Liver (tissue), 3 donors: ENCODE measurements at regions not wholly inside any gene's neighbourhood (a gene's known extent, or its start where the extent isn't known, plus 50 kb on each side); places are given as distances from the start of the nearest gene placed in this dataset.

Source experiments
- EGR1 ChIP-seq, 2 donors: IDR thresholded peaks; 2 replicates each; pipeline ENCODE4 v1.6.1; 2016 to 2018; ENCODE audit warnings: antibody characterized with exemption in 2 of 2, low read depth in 2 of 2
- TF ChIP-seq, protein P1 (sequence below): fragments of 150-350 bp; IDR thresholded peaks from 2 replicates; pipeline ENCODE4 v1.5.1; 2017; ENCODE audit warnings: improper control_type of control experiment, low read depth, low read length; ENCODE audit not compliant: missing input control
- donor health status: healthy.
- donor health status: healthy.

- TF ChIP-seq, protein P1, sequence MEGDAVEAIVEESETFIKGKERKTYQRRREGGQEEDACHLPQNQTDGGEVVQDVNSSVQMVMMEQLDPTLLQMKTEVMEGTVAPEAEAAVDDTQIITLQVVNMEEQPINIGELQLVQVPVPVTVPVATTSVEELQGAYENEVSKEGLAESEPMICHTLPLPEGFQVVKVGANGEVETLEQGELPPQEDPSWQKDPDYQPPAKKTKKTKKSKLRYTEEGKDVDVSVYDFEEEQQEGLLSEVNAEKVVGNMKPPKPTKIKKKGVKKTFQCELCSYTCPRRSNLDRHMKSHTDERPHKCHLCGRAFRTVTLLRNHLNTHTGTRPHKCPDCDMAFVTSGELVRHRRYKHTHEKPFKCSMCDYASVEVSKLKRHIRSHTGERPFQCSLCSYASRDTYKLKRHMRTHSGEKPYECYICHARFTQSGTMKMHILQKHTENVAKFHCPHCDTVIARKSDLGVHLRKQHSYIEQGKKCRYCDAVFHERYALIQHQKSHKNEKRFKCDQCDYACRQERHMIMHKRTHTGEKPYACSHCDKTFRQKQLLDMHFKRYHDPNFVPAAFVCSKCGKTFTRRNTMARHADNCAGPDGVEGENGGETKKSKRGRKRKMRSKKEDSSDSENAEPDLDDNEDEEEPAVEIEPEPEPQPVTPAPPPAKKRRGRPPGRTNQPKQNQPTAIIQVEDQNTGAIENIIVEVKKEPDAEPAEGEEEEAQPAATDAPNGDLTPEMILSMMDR, result no peak
- no peak for TF ChIP-seq EGR1 (IDR thresholded peaks at IDR 0.05; ENCODE audit: low read depth in 2 of 2)
Observed at GRCh38 chr1:115218034-115218405, 120.0 kb downstream of the NGF start.
